GM19397 (cell line): ENCODE measurements at regions not wholly inside any gene's neighbourhood (a gene's known extent, or its start where the extent isn't known, plus 50 kb on each side); places are given as distances from the start of the nearest gene placed in this dataset.

Source experiments
- ATAC-seq: cut with Tn5 transposase; IDR thresholded peaks from one replicate; pipeline ENCODE4 v1.9.1; 2021; ENCODE audit warnings: mild to moderate bottlenecking, moderate library complexity; ENCODE audit not compliant: unreplicated experiment

DNA sequence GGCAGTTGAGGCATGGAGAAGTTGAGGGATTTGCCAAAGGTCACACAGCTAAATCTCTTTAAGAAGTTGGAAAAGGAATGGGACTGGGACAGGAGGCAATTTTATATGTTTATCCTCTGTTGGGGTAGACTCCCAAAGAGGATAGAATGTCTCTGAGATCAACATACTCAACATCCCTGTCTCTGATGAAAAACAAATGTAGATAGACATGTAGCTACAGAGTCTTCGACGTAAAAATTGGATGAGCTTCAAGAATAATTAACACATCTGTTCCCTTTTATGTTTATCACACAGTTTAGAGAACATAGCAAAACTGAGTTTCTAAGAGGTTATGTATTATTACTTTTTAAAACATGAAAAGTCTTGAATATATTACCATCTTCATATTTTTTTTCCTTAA, 204.6 kb upstream of the CD180 start:
- ATAC-seq = no peak

DNA sequence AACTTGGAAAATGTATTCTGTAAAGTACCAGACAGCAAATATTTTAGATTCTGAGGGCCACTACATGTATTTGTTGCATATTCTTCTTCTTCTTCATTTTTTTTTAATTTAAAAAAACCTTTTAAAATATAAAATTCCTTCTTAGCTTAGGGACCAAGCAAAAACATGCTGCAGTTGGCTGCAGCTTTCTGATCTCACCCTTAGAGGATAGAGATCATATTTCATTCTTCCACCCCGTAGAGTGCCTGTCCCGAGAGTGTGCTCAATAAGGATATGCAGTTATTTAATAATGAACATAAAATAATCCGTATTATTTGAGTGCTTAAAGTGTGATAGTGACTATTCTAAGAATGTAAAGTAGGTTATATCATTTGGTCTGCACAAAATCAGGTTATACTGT, 204.2 kb upstream of the CD180 start:
- ATAC-seq = no peak

DNA sequence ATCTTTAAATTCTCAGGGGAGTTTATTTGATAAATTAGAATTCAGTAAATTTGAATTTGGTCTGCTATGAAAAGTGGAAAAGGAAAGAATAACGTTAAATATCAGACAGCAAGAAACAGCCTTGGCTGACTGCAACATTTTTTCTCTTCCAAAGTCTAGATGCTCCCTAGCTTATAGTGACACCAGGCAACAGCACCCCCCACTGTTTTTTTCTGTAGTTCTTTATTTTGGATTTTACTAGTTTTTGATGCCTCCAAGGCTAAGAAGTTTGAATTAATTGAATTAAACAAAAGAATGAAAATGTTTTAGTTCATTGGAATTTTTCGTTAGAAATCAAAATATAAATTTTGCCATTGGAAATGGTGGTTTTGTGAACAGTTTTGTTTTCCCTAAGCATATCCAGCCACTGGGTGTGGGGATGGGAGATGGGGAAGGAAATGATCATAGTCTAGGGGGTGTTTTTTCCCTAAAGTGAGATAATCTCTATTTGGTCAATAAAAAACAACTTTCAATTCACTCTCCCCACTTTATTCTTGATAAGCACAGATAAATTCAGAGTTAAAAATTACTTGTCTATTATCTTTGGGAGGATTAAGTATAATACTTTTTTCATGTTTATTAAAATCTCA, 199.3 kb upstream of the CD180 start:
- ATAC-seq = no peak

DNA sequence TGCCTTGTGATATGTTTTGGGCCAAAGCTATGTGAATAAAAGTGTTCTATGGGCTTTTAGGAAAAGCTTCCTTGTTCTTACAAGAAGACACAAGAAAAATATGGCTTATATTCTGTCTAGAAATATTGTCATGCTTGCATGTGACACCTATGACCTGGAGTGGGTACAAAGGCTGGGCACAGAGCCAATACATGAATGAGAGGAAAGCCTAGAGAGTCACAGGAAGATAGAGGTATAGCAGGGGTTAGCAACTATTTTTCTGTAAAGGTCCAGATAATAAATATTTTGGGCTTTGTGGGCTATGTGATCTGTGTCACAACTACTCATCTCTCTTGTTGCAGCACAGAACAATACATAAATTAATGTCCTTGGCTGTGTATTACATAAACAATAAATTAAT, 196.6 kb upstream of the CD180 start:
- no peak for ATAC-seq

DNA sequence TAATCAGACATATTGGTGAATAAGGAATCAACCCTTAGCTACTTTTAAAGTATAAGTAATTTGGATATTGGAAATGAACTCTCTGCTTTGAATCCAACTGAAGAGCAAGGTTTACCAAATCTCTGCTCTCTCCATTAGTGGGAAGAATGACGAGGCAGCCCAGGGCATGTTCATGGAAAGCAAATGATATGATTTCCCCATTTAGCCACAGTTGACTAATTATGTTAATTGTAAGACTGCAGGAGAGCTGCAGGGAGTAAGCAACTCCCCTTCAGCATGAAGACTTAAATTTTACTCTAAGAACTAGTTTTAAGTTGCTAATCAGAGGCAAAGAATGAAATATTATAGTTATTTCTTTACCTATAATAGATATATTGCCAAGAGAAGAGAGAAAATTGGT, 194.3 kb upstream of the CD180 start:
- ATAC-seq = no peak

DNA sequence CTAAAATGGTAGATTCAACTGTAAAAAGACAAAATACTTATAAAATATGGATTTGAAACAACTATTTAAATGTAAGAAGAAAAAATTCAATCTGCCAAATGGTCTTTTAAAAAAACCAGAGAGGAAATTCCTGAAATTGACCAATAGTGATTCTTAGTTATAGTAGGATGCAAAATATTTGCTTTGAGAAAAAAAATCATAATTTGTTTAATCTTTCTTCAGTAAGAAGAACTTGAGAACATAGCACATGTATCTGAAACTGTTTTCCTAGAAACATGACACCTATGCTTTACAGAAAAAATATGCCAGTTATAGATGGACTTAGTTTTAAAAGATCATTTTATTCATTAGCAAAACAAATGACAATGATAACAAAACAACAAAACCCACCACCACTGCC, 186.9 kb upstream of the CD180 start:
- no peak for ATAC-seq

DNA sequence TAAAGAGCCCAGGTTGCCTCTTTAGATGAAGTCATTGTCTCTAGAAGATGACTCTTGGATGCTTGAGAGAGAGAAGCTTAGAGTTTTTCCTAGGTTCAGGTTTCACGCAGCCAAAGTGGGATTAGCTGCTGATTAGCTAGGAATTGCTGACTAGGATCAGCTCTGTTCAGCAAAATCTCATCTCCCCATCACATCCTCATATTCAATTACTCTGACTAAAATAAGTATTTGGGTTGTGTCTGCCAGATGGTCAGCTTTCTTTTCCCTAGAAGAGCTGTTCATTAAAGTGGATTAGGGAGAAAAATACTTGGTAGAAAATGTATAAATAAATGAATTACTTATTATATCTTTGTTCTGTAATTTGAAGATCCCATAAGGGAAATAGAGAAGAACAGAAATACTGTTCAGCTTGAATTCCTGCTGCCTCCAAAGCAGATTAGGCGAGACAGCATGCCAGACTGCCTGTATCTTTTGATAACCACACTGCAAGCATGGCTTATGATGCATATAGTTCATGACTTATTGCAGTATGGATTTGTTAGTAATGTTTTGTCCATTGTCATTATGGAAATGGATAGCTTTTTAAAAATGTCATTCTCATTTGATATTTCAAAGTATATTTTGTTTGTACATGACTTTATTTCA, 184.8 kb upstream of the CD180 start:
- ATAC-seq = no peak

DNA sequence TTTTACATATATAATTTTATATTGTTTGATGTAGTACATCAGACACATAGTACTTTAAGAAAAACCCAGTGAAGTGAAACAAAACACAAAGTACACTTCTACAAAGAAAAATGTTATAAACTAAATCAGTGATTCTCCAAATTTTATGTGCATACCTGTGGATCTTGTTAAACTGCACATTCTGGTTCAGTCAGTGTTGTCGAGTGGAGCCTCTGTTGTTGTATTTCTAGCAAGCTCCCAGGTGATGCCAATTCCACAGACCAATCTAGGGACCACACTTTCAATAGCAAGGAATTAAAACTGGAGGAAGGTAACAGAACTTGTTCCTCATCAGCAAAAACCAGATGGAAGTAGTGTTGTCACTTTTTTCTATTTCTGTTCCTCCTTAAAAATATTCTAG, 183.8 kb upstream of the CD180 start:
- no peak for ATAC-seq

DNA sequence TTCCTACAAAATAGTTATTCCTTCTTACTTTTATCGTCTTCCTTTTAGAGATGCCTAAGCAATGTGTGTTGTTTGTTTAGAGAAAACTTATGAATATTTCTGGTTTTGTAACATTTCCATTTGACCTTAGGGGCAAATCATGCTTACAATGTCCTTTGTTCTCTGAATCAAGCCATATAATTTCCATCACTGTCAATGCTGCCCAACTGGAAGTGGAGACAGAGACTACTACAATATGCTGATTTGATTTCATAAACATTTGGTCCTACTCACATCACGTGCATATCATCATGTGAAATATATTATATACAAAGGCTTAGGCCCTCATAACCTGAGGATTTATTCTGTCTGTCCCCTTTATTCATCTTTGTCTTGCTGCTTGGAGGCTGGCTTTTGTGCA, 183.2 kb upstream of the CD180 start:
- no peak for ATAC-seq

DNA sequence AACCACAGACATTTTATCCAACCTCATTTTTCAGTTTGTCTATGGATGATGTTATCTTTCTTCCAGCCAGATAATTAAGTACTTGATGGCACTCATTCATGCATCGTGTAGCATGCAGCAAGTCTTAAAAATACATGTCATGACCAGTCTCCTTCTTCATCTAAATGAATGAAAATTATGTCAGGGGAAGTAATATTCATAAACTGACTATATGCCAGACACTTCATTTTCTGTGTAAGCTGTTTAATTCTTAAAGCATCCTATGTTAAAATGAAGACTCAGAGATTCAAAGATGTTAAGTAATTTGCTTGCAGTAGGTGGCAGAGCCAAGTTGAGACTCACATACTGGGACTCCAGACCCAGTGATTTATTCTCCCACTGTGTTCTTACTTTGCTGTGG, 181.7 kb upstream of the CD180 start:
- no peak for ATAC-seq

DNA sequence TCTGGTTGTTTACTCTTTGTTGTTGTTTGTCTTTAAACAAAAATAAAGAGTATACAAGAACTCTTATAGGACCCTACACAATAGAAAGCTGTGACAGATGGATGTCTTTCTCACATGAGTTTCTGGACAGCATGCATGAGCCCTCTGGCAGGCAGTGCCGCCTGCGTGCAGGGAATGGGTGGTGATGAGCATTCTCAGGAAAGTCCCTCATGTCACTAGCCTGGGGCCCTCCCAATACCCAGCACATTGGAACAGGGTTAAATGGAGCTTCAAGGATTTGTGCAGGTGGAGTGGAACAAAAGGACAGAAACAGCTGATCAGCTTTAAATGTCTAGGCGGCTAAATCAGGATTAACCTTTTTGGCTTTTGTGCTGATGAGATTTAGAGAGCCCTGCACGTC, 181.0 kb upstream of the CD180 start:
- no peak for ATAC-seq

DNA sequence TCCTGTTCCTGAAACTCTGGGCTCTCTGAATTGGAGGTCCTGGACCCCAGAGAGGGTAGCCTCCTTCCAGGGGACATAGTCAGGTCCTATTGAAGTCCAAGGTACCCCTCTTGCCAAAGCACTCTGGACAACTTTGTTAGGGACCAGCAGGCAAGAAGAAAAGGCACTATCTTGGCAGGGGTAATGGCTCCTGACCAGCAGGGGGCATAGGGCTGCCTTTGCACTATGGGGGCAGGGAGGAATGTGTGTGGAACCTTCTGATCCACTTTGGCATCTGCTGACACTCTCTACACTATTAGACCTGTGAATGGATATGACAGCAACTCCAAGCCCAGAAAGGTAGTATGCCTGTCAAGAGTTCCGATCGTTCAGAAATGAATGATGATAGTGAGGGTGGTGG, 179.0 kb upstream of the CD180 start:
- no peak for ATAC-seq

DNA sequence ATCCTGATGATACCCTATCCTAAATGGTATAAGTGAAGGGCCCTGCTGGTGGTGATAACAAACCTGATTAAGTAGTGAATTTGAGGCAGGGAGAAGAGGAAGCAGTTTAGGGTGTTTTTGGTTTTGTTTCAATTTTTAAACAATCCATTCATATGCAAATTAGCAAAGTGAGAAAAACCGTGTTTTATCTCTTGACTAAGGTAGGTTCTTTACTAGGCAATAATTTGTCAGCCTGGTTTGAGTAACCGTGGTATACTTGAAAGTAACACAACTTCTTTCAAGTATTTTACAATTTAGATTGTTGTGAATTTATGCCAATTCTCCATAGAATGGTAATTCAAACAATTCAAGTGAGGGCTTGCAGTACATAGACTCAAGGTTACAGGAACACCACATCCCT, 177.8 kb upstream of the CD180 start:
- ATAC-seq = no peak

DNA sequence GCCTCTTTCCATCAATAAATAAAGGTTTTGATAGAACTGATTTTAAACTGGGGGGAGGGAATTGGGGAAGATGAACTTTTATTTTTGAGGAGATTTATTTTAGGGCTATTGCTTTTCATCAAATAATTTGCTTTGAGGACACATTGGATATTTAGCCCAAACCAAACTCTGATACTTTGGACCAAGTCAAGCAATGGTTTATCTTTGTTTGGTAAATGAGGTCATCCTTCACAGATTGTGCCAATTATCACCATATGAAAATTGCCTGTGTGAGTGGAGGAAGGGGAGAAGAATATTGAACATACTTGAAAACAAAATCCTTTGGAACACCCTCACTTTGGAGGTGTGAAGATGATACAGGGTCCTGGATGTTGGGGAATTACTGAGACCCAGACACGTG, 176.9 kb upstream of the CD180 start:
- no peak for ATAC-seq

DNA sequence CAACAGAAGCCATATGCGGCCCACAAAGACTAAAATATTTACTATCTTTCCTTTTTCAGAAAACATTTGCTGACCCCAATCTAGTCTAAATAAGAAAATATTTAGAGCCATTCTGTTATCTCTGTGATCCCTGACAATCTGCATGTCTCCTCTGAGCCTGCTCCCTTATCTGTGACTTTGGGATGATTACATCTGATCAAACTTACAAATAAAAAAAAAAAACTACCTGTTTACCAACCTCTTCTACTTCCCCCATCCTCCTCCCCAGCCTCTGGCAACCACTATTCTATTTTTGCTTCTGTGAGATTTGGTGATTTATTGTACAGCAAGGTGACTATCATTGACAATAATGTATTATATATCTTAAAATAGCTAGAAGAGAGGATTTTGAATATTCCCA, 176.3 kb upstream of the CD180 start:
- no peak for ATAC-seq

DNA sequence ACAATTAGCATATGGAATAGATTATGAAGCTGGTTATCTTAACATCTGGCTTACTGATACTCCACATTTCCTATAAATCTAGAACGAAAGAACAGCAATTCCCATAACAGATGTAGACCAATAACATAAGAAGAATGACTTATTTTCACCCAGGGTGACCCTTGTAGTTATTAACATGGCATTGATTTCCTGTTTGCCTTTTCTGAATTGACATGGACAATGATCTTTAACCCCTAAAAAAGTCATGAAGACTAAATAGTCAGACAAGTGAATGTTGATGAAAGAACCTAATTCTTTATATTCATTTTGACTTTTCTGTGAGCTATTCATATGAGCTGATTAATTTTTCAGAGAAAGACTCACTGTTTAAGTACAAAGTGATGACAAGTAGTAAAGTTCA, 175.3 kb upstream of the CD180 start:
- no peak for ATAC-seq

DNA sequence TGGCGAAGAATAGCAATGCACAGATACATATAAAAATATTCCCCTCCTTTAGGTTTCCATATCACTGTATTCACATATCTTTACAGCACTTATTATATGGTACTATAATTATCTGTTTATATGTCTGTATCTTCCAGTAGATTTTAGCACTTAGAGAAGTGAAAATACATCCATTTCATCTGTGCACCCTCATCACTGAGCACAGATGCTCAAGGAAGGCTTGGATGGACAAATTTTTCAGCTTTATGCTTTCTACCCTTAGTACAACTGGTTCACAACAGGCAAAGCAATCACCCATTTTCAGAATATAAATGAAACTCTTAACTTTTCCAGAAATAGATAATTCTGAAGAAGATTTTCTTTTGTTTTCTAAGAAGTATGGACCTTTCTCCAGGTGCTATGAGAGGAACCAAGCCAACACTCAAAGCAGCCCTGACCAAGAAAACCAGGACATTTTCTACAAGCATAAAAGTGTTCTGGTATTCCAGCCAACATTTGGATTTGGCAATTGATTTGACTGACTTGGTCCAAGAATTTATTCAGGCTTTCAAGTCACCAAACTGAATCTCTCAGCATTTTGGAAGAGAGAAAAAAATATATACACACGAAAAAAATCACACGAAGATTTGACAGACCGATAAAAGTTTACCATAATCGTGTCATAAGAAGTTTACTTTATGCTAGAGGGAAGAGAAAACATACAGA, 170.2 kb upstream of the CD180 start:
- ATAC-seq = no peak

DNA sequence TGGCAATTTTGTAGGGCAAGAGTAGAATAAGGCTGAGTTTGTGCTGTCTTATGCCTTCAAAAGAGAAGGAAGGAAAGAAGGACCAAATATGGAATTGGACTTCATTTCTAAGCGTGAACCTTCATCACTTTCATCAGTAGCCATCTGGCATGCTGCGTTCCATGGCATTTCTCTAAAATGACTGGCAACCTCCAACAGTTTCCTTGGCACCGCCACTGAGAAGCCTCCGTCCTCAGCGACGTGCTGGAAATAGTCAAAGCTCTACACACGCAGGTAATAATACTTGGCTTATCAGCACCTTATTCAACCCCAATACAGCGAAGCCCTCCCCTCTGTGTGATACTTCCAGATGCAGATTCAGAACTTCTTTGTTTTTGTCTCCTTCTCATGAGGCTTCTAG, 169.7 kb upstream of the CD180 start:
- no peak for ATAC-seq

DNA sequence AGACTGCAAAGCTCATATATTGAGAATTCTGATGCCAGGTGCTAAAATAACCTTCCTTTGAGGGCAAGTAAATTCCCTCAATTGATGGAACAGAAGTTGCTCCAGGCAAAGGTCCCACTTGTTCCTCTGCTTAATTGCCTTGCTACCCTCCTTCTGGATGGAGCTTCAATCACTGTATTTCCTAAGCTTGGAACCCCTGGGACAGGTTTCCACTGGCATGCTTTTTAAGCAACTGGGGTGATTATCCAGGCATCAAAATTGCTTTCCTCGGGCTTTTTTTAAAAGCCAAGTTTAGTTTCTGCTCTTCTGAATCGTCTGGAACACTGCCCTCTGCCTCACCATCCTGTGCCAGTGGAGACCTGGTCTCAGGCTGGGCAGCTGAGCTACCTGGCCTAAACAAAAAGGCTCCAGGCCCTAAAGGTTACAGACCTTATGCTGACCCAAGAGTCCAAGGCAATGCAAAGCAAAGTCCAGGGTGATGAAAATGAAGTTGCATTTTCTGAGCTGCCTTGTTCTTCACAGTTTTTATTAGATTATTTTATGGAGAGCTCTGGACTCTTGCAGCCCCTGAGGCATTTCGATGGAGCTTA, 167.9 kb upstream of the CD180 start:
- ATAC-seq = no peak

DNA sequence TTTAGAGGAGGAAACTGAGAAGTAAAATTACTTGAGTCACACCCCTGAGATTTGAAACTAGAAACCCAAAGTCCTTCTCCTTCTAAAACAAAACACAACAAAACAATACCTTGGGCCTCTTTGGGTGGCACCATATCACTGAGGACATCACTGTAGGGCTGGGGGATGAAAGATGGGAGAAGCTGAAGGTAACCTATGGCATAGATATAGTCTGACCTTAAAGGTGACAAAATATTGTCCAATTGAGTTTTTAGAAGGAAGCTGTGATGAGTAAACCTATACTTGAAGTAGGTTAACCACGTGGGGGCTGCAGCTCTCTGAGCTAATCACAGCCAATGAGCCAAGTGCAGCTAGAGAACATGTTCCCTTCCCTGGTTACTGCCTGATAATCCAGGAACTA, 167.4 kb upstream of the CD180 start:
- no peak for ATAC-seq

DNA sequence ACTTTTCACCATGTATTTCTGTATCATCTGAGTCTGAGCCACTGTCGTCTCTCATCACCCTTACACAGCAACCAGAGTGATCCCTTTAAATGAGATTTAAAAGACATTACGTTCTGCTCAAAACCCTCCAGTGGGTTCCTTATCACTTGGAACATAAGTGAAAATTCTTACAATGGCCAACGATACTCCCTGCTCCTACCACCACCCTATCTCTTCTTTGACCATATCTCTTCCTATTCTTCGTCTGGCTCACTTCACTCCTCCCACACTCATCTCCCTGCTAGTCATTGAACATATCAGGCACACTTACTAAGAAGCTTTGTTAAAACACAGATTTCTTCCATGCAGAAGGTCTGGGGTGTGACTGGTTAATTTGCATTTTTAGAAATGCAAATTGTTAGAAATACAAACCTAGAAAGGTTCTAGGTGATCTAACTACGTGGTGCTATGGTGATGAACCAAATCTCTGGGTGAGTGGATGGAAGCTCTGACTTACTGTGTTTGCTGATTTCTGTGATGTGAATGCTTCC, 166.6 kb upstream of the CD180 start:
- ATAC-seq = no peak
